ENCODE measurements at regions not wholly inside any gene's neighbourhood (a gene's known extent, or its start where the extent isn't known, plus 50 kb on each side); places are given as distances from the start of the nearest gene placed in this dataset.

DNA sequence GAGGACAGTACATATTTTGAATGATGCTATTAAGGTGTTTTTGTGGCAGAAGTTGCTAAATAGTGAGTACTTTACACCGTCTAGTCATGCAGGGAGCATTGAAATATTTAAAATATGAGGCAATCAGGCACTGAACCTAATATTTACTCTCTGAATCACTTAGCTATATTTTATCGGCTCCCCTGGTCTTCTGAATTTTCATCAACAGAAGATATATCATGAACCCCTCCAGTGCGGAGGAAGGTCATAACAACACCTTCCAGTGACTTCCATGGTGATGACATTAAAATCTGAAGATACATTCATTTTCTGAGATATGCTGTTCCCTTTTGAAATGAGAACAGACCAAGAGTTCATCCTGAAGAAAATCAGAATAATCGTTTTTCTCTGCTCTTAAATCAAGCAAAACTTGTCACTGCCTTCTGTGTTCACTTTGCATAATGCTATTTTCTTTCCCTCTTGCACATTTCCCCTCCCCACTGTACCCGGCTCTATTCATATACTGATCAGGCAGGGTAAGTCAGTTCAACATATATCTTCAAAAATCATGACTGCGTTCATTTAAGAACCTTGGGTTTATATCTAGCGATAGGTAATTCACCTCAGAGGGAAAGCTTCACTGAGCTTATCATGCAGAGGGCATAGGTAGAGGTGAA is 729.9 kb upstream of the GYPC start:
- BruUV-seq (replicated peaks) = no TSS peak
- in situ Hi-C loops (cut with MboI) (no loop called here), intact Hi-C loops (cut with micrococcal nuclease; ENCODE audit: unreplicated experiment) (no loop called here)
- FAIRE-seq (no peak), ATAC-seq (no peak), DNase-seq (ENCODE audit: low read depth, low spot score) (no peak)
- H3K9me3 ChIP-seq (replicated peaks; ENCODE audit: control insufficient read depth, insufficient read depth, low read length) = no peaks in the 10 kb centered on the region
- ChIA-PET SMC1A (ENCODE audit: uncharacterized antibody, unreplicated experiment) (no interaction called here), RAD21 (ENCODE audit: unreplicated experiment) (no interaction called here), CTCF (no interaction called here), POLR2A (interaction anchor here (0.6 kb wide), 1 partner anchor 9 kb away, joined by 4 read pairs; no protein-coding TSS in a partner anchor)
- H4K20me1 ChIP-seq (ENCODE audit: control insufficient read depth, insufficient read depth) = no peaks in the 10 kb centered on the region
- H2AFZ ChIP-seq (ENCODE audit: control insufficient read depth, low read depth, low read length) = no peak overlapping the region
- H3K4me1 ChIP-seq (ENCODE audit: control insufficient read depth, insufficient read depth, low read length) = no peaks in the 10 kb centered on the region
- no peaks in the 10 kb centered on the region for H3K27me3 ChIP-seq (replicated peaks in 1 of 2; ENCODE audit: control insufficient read depth in 2 of 2, insufficient read depth in 2 of 2, low read length in 1 of 2)
- H3K36me3 ChIP-seq (ENCODE audit: control insufficient read depth in 2 of 2, insufficient read depth in 2 of 2, low read length in 1 of 2) = no peaks in the 10 kb centered on the region
- TF ChIP-seq NFIC (IDR thresholded peaks at IDR 0.05; ENCODE audit: low read depth, low read length) = no peak
- TF ChIP-seq RAD51 (IDR thresholded peaks at IDR 0.05) = no peak
- TF ChIP-seq ETV6 (conservative IDR thresholded peaks at IDR 0.05 in 1 of 2, IDR thresholded peaks at IDR 0.05 in 1 of 2; ENCODE audit: borderline replicate concordance in 1 of 2, low read depth in 1 of 2) = no peak
- no peak overlapping the region for H3K27ac ChIP-seq (ENCODE audit: control insufficient read depth, insufficient read depth)
- H3K4me2 ChIP-seq (ENCODE audit: control insufficient read depth, insufficient read depth) = no peak overlapping the region
- H3K79me2 ChIP-seq (ENCODE audit: control insufficient read depth, insufficient read depth, low read length) = no peaks in the 10 kb centered on the region
- no peak overlapping the region for H3K4me3 ChIP-seq
- 51% methylated on average over 7 of the region's 7 CpGs for WGBS (ENCODE audit: insufficient coverage, insufficient replicate concordance, low lambda C conversion rate, missing lambda C conversion rate)
- H3K9ac ChIP-seq (ENCODE audit: control insufficient read depth, insufficient read depth, low read length) = no peak overlapping the region

DNA sequence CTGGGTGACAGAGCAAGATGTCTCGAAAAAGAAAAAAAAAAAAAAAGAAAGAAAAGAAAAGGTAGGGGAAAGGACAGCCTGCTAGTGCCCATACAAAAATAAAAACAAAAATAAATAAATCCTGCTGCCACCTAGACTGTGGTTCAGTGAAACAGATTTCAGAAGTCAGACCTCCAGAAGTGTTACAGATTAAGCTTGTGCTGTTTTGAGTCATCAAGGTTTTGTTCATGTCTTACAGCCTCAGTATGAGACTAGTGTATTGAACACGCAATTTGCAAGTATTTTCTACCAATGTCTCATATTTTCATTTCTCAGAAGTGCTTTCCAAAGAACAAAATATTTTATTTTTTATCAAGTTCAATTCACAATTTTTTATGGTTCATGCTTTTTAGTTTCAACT is 720.4 kb upstream of the GYPC start:
- POLR2A ChIA-PET = interaction anchor here (0.6 to 0.7 kb wide), 2 partner anchors 9 to 197 kb away, joined by 3 to 4 read pairs; no protein-coding TSS in a partner anchor
- H3K9ac ChIP-seq (ENCODE audit: control insufficient read depth, insufficient read depth, low read length) = no peak overlapping the region
- intact Hi-C loops (cut with micrococcal nuclease; ENCODE audit: unreplicated experiment) (no loop called here), in situ Hi-C loops (cut with MboI) (no loop called here)
- H3K27me3 ChIP-seq (replicated peaks in 1 of 2; ENCODE audit: control insufficient read depth in 2 of 2, insufficient read depth in 2 of 2, low read length in 1 of 2) = no peaks in the 10 kb centered on the region
- no peaks in the 10 kb centered on the region for H3K4me1 ChIP-seq (ENCODE audit: control insufficient read depth, insufficient read depth, low read length)
- FAIRE-seq (no peak), DNase-seq (ENCODE audit: low read depth, low spot score) (no peak), ATAC-seq (peak; percentile 35)
- SMC1A ChIA-PET (ENCODE audit: uncharacterized antibody, unreplicated experiment) = no interaction called here
- H3K4me2 ChIP-seq (ENCODE audit: control insufficient read depth, insufficient read depth) = no peak overlapping the region
- 0% methylated on average over 1 of the region's 2 CpGs for WGBS (ENCODE audit: insufficient coverage, insufficient replicate concordance, low lambda C conversion rate, missing lambda C conversion rate)
- H2AFZ ChIP-seq (ENCODE audit: control insufficient read depth, low read depth, low read length) = no peak overlapping the region
- H3K36me3 ChIP-seq (ENCODE audit: control insufficient read depth in 2 of 2, insufficient read depth in 2 of 2, low read length in 1 of 2) = no peaks in the 10 kb centered on the region
- CTCF ChIA-PET = interaction anchor here (0.5 kb wide), 1 partner anchor 1150 kb away, joined by 3 read pairs; no protein-coding TSS in a partner anchor
- no peaks in the 10 kb centered on the region for H4K20me1 ChIP-seq (ENCODE audit: control insufficient read depth, insufficient read depth)
- no peak overlapping the region for H3K27ac ChIP-seq (ENCODE audit: control insufficient read depth, insufficient read depth)
- no peaks in the 10 kb centered on the region for H3K79me2 ChIP-seq (ENCODE audit: control insufficient read depth, insufficient read depth, low read length)
- no peaks in the 10 kb centered on the region for H3K9me3 ChIP-seq (replicated peaks; ENCODE audit: control insufficient read depth, insufficient read depth, low read length)
- no peak overlapping the region for H3K4me3 ChIP-seq
- RAD21 ChIA-PET (ENCODE audit: unreplicated experiment) = no interaction called here
- no TSS peak for BruUV-seq (replicated peaks)
- TF ChIP-seq JUNB (IDR thresholded peaks at IDR 0.05) (peak; percentile 66), ZBED1 (IDR thresholded peaks at IDR 0.05; ENCODE audit: borderline replicate concordance) (no peak), BHLHE40 (IDR thresholded peaks at IDR 0.05; ENCODE audit: borderline replicate concordance in 1 of 2, low read depth in 2 of 2, low read length in 1 of 2) (no peak)

All from GM12878 (cell line).